WI38 (cell line): ENCODE measurements at regions not wholly inside any gene's neighbourhood (a gene's known extent, or its start where the extent isn't known, plus 50 kb on each side); places are given as distances from the start of the nearest gene placed in this dataset.

Experiments used
- H3K4me3 ChIP-seq: 2 replicates; pipeline ENCODE4 v1.5.1; 2011; ENCODE audit warnings: low read depth, mild to moderate bottlenecking, control low read depth, low read length
- TF ChIP-seq, protein P1 (sequence below): IDR thresholded peaks from 2 replicates; pipeline ENCODE4 v1.5.1; 2012; ENCODE audit warnings: low read depth, mild to moderate bottlenecking, control low read depth, low read length

DNA sequence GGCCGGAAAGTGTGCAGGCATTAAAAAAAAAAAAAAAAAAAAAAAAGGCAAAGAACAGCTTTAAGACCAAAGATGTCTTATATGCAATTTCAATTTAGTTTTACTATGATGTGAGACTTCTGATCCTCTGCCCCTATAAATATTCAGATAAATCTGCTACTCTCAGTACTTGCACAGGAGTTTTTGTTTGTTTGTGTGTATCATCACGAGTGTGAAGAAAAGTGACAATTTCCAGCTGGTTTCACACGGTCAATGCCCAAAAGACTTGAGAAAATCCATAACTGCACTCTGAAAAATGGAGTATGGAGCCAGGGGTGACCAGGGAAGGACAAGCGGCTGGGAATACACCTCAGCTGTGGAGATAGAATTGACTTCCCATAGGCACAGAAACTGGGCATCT is 757.7 kb downstream of the C6orf118 start:
- TF ChIP-seq, protein P1, sequence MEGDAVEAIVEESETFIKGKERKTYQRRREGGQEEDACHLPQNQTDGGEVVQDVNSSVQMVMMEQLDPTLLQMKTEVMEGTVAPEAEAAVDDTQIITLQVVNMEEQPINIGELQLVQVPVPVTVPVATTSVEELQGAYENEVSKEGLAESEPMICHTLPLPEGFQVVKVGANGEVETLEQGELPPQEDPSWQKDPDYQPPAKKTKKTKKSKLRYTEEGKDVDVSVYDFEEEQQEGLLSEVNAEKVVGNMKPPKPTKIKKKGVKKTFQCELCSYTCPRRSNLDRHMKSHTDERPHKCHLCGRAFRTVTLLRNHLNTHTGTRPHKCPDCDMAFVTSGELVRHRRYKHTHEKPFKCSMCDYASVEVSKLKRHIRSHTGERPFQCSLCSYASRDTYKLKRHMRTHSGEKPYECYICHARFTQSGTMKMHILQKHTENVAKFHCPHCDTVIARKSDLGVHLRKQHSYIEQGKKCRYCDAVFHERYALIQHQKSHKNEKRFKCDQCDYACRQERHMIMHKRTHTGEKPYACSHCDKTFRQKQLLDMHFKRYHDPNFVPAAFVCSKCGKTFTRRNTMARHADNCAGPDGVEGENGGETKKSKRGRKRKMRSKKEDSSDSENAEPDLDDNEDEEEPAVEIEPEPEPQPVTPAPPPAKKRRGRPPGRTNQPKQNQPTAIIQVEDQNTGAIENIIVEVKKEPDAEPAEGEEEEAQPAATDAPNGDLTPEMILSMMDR, result no peak
- H3K4me3 ChIP-seq, result no peak overlapping the region

DNA sequence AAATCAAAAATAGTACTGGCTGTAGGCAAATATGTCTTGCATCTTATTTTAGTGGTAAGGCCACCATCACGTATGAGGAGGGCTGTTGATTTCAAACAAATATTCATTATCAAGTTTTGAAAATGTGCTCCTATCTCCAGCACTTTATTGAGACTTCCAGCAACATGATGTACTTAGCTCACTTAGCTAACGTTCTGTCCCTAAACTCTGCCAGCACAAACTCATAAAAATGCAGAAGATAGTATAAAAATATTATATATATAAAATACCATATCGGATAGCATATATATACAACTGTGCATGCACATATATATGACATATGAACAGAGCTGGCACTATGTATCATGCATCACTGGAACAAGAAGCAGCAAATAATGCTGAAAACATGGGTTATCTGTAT is 762.3 kb downstream of the C6orf118 start:
- no peak overlapping the region for H3K4me3 ChIP-seq
- TF ChIP-seq, protein P1, result no peak

DNA sequence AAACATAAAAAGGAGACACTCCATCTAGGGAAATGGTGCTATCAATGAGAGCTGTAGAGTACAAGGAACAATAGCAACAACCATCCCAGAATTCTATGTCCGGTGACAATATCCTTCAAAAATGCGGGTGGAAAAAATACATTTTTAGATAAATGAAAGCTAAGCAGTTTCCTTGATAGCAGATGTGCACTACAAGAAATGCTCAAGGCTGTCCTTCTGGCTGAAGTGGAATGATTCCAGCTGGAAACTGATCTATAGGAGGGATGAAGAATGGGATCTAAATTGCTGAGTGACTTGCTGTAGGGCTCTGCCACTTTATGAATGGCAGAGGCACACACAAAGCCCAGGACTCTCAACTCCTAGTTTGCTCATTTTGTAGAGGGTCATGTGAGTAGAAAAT is 763.1 kb downstream of the C6orf118 start:
- no peak overlapping the region for H3K4me3 ChIP-seq
- TF ChIP-seq, protein P1, result no peak

DNA sequence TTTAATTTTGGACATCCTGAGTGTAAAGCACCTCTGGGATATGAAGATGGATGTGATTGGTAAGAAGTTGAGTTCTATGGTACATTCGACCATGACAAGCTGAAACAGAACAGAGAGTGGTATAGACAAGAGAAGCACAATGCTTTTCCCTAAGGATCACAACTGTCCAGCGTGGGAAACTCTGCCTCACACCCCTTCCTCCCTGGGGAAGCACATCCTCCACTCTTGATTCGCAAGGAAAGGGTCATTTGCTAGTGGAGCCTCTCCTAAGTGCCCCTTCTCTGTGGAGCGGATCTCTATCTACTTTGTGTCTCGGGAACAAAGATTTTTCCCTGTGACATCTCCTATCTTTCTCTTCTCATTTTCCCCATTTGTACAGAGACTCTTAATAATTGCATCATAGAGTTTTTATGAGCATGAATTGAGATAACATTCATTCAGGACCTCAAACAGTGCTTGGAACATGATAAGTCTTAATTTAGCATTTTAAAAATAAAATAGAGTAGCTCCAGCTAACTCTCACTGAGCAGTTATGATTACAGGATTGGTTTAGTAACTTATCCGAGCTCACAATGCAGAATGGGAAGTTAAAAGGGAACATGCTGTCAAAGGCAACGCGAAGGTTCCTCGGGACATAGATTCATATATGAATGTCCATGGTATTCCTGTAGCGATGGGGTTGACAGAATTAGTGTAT is 775.2 kb downstream of the C6orf118 start:
- H3K4me3 ChIP-seq, result no peak overlapping the region
- TF ChIP-seq, protein P1, result no peak

DNA sequence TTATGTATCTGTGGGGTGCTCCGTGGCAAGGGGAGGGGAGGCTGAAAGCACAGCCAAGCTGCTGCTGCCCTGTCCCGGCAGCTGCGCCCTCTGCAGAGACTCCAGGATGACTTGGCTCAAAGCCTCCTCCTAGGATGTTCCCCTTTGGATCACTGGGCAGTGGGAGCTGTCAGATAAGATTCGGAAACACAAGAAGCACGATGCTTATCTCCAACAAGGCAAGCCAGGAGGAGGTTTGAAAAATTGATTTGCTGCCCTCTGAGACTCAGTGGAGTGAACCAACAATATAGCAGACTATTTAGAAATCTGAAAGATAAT is 776.4 kb downstream of the C6orf118 start:
- no peak overlapping the region for H3K4me3 ChIP-seq
- TF ChIP-seq, protein P1, result no peak

DNA sequence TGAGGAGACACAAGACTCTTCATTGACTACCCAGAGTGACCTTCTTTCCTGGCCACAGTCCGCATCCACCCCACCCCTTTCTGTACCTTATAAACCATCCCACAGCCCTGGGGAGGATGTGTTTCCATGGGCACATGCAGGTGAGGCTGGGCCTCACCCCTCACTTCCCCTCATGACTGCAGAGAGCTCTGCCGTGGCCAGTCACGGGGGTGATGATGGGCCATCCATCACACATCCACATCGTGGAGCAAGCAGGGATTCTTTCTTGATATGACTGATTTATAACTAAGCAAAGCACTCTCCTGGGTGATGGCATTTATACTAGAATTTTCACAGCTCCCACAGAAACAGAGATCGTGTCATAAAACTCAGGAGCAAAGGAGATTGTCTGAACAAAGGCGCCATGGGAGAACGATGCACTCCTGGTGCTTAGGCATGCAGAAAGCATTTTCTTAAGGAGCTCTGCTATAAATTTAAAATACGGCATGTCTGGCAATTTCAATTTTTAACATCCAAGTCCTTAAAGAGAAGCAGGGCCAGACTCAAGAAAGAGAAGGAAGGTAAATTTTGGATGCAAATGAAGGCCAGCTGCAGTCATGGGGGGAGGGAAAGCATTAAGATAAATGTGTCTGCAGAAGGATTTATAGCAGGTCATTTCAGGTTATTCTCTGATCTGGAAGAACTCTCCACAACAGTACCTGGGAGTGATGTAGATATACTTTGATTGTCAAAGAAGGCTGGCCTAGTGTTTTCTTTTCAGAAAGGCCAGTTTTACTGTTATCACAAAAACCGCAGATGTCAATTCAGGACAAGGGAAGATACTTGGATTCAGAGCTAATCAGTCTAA is 777.0 kb downstream of the C6orf118 start:
- TF ChIP-seq, protein P1, result no peak
- no peak overlapping the region for H3K4me3 ChIP-seq

DNA sequence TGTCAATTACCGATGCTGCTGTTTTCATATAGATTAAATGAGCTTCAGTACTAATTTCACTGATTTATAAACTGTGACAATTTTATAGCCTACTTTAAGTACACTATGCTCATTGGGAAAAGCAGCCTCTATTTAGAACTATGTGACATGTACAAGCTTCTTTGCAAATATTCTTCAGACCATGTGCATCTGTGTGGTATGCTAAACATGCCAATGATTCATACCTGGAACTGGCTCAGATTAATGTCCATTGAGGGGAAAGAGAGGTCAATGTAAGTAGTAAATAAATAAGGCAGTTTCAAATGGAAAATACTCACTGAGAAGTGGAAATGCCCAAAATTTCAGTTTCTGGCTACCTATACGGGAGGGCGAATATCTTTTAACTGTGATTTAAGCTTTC is 777.7 kb downstream of the C6orf118 start:
- no peak overlapping the region for H3K4me3 ChIP-seq
- TF ChIP-seq, protein P1, result no peak
